CD4-positive, alpha-beta T cell (primary cell): ENCODE measurements at regions not wholly inside any gene's neighbourhood (a gene's known extent, or its start where the extent isn't known, plus 50 kb on each side); places are given as distances from the start of the nearest gene placed in this dataset.

Experiments used
- ATAC-seq: fragments of 200-7000 bp; cut with Tn5 transposase; one replicate; pipeline ENCODE4 v1.10.0; 2022; ENCODE audit warnings: mild to moderate bottlenecking; ENCODE audit not compliant: poor library complexity
- CTCF ChIA-PET: fragments of 350-600 bp; sonication (Branson Sonifier 250); formaldehyde crosslinking; loops from one replicate; lab custom pipeline; 2021; ENCODE audit warnings: antibody characterized with exemption, inconsistent platforms; lab: Charles Lee
- POLR2A ChIA-PET: fragments of 350-600 bp; sonication (Branson Sonifier 250); formaldehyde crosslinking; loops from one replicate; lab custom pipeline; 2021; ENCODE audit warnings: antibody characterized with exemption, inconsistent platforms; lab: Charles Lee
- DNase-seq, 14 experiments: peaks; one replicate each; pipeline ENCODE4 v3.0.0-alpha.2; 2013 to 2020; ENCODE audit warnings: mixed read lengths in 2 of 14
- H3K27ac ChIP-seq, 2 donors: one replicate each; pipeline versions ENCODE4 v1.5.1 to v1.7.0; 2013; ENCODE audit warnings: low read length in 2 of 2, low read depth in 1 of 2, mild to moderate bottlenecking in 1 of 2
- H3K27me3 ChIP-seq, 2 experiments: 1 replicate in 1 of 2; 2 replicates in 1 of 2; pipeline versions ENCODE4 v1.6.1 to v1.7.0; 2013; ENCODE audit warnings: low read length in 2 of 2, control low read depth in 1 of 2, mild to moderate bottlenecking in 1 of 2, moderate library complexity in 1 of 2; ENCODE audit not compliant: insufficient read depth in 2 of 2, control insufficient read depth in 1 of 2
- H3K36me3 ChIP-seq: one replicate; pipeline ENCODE4 v1.6.1; 2013; ENCODE audit warnings: low read length, control low read depth; ENCODE audit not compliant: insufficient read depth
- H3K4me1 ChIP-seq: one replicate; pipeline ENCODE4 v1.6.1; 2013; ENCODE audit warnings: low read length, control low read depth; ENCODE audit not compliant: insufficient read depth
- H3K4me3 ChIP-seq: one replicate; pipeline ENCODE4 v1.5.1; 2013; ENCODE audit warnings: mild to moderate bottlenecking, low read length, moderate library complexity
- H3K9me3 ChIP-seq, 2 experiments: 1 replicate in 1 of 2; 2 replicates in 1 of 2; pipeline versions ENCODE4 v1.6.1 to v1.7.0; 2013; ENCODE audit warnings: low read length in 2 of 2, mild to moderate bottlenecking in 2 of 2, control low read depth in 1 of 2, moderate library complexity in 1 of 2; ENCODE audit not compliant: control insufficient read depth in 1 of 2, insufficient read depth in 1 of 2
- H3K27ac Mint-ChIP-seq: one replicate; pipeline ENCODE4 v1.8.0; 2020; ENCODE audit warnings: mixed read lengths
- H3K27me3 Mint-ChIP-seq: one replicate; pipeline ENCODE4 v1.8.0; 2021; ENCODE audit warnings: mixed read lengths
- H3K36me3 Mint-ChIP-seq: one replicate; pipeline ENCODE4 v1.8.0; 2021; ENCODE audit warnings: low read depth, mixed read lengths
- H3K4me1 Mint-ChIP-seq: one replicate; pipeline ENCODE4 v1.8.0; 2021; ENCODE audit warnings: low read depth, mixed read lengths
- H3K4me3 Mint-ChIP-seq: one replicate; pipeline ENCODE4 v1.8.0; 2020; ENCODE audit warnings: mild to moderate bottlenecking, mixed read lengths
- H3K9me3 Mint-ChIP-seq: one replicate; pipeline ENCODE4 v1.8.0; 2020; ENCODE audit warnings: mixed read lengths
- intact Hi-C, 2 experiments: fragments of 100-400 bp; cut with DNase I in 1 of 2; cut with micrococcal nuclease in 1 of 2; formaldehyde crosslinking; loops; one replicate each; pipeline versions ENCODE4 v1.15.1 to v1.9.0; 2023 to 2025; cut with DNase I, micrococcal nuclease
- TF ChIP-seq, protein P1 (sequence below): fragments of 200-600 bp; IDR thresholded peaks from one replicate; pipeline ENCODE4 v1.8.0; 2022; ENCODE audit warnings: antibody characterized with exemption, mild to moderate bottlenecking

DNA sequence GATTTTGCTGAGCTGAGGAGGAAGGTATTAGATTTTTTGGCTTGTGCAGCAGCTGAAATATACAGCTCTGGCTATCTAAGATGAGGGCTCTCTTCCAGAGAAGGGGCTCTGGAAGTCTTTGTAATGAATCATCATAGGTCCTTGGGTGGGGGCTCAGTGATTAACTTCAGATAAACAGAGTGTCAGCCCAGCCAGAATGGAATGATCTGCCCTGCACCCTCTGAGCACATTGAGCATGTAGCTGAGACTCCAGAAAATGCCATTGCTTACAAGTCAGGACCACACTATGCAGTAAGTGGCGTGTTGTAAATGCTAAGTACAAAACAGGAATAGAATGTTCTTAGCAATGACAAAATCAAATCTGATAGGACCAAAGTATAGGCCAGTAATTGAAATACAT lies 836.0 kb downstream of the PDHA2 start:
- no peak overlapping the region for H3K27ac ChIP-seq
- Mint-ChIP-seq H3K36me3 (no peaks in the 10 kb centered on the region), H3K4me3 (no peak overlapping the region), H3K4me1 (no peaks in the 10 kb centered on the region), H3K9me3 (peaks cover 16% of the 10 kb centered on the region), H3K27me3 (no peaks in the 10 kb centered on the region), H3K27ac (no peak overlapping the region)
- DNase-seq (no peak), ATAC-seq (no peak)
- intact Hi-C loops = no loop called here
- POLR2A ChIA-PET = no interaction called here
- H3K4me3 ChIP-seq = no peak overlapping the region
- no peaks in the 10 kb centered on the region for H3K36me3 ChIP-seq
- no peaks in the 10 kb centered on the region for H3K4me1 ChIP-seq
- H3K27me3 ChIP-seq = no peaks in the 10 kb centered on the region
- H3K9me3 ChIP-seq = no peaks in the 10 kb centered on the region
- CTCF ChIA-PET = no interaction called here
- TF ChIP-seq, protein P1, sequence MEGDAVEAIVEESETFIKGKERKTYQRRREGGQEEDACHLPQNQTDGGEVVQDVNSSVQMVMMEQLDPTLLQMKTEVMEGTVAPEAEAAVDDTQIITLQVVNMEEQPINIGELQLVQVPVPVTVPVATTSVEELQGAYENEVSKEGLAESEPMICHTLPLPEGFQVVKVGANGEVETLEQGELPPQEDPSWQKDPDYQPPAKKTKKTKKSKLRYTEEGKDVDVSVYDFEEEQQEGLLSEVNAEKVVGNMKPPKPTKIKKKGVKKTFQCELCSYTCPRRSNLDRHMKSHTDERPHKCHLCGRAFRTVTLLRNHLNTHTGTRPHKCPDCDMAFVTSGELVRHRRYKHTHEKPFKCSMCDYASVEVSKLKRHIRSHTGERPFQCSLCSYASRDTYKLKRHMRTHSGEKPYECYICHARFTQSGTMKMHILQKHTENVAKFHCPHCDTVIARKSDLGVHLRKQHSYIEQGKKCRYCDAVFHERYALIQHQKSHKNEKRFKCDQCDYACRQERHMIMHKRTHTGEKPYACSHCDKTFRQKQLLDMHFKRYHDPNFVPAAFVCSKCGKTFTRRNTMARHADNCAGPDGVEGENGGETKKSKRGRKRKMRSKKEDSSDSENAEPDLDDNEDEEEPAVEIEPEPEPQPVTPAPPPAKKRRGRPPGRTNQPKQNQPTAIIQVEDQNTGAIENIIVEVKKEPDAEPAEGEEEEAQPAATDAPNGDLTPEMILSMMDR = no peak

DNA sequence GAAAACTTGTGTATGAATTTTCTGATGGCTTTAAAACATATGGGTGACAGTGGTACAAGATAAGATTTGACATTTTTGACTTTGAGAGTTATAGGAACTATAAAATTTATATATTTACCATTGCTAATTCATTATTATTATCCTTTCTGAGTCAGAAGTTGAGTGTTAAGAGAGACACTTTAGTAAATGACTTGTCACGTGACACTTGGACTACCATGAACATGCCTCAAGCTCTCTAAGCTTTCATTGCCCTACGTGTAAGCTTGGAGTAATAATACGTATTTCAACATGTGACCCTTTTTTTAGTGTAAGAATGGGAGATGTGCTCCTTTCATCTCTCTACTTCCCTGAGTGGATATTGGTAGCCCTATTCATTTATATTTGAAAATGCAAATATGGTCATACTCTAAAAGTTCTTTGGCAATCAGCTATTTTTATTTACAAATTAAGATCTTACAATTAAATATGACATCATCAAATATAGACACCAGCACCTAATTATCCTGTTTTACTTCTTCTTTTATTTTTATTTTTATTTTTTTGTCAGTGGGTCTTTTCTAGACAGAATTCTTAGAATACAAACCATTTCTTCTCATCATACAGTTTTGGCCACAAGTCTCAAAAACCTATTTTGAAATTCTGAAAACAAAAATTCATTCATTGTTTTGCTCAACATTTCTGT lies 837.0 kb downstream of the PDHA2 start:
- DNase-seq (no peak), ATAC-seq (no peak)
- Mint-ChIP-seq H3K36me3 (no peaks in the 10 kb centered on the region), H3K9me3 (peaks cover 10% of the 10 kb centered on the region), H3K4me1 (no peaks in the 10 kb centered on the region), H3K27me3 (no peaks in the 10 kb centered on the region), H3K4me3 (no peak overlapping the region), H3K27ac (no peak overlapping the region)
- Histone ChIP-seq H3K27ac (no peak overlapping the region), H3K4me3 (no peak overlapping the region), H3K9me3 (no peaks in the 10 kb centered on the region), H3K27me3 (no peaks in the 10 kb centered on the region), H3K4me1 (no peaks in the 10 kb centered on the region), H3K36me3 (no peaks in the 10 kb centered on the region)
- intact Hi-C loops = no loop called here
- TF ChIP-seq, protein P1 = no peak
- CTCF ChIA-PET = no interaction called here
- POLR2A ChIA-PET = no interaction called here

DNA sequence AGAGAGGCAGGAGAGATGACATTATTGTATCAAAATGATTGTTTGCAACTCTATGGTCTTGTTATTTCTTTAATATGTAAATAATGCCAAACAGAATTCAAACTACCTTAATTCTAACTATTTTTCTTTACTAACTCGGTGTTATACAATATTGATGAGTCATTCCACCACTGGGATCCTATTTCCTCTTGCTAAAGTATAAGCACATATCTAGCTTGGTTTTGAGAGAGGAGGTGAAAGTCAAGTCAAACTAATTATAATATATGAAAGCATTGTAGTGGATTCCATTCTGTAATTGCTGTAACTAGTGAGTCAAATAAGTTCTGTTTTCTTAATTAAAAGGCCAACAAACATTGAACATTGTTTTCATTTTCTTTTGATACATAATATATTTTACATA lies 837.6 kb downstream of the PDHA2 start:
- Mint-ChIP-seq H3K27ac (no peak overlapping the region), H3K4me3 (no peak overlapping the region), H3K36me3 (no peaks in the 10 kb centered on the region), H3K4me1 (no peaks in the 10 kb centered on the region), H3K27me3 (no peaks in the 10 kb centered on the region), H3K9me3 (peaks cover 9% of the 10 kb centered on the region)
- no peak overlapping the region for H3K4me3 ChIP-seq
- H3K4me1 ChIP-seq = no peaks in the 10 kb centered on the region
- H3K9me3 ChIP-seq = no peaks in the 10 kb centered on the region
- TF ChIP-seq, protein P1 = no peak
- no peaks in the 10 kb centered on the region for H3K27me3 ChIP-seq
- H3K36me3 ChIP-seq = no peaks in the 10 kb centered on the region
- ATAC-seq (no peak), DNase-seq (no peak)
- POLR2A ChIA-PET = no interaction called here
- H3K27ac ChIP-seq = no peak overlapping the region
- intact Hi-C loops = no loop called here
- CTCF ChIA-PET = no interaction called here
